ENCODE measurements at regions not wholly inside any gene's neighbourhood (a gene's known extent, or its start where the extent isn't known, plus 50 kb on each side); places are given as distances from the start of the nearest gene placed in this dataset.

DNA sequence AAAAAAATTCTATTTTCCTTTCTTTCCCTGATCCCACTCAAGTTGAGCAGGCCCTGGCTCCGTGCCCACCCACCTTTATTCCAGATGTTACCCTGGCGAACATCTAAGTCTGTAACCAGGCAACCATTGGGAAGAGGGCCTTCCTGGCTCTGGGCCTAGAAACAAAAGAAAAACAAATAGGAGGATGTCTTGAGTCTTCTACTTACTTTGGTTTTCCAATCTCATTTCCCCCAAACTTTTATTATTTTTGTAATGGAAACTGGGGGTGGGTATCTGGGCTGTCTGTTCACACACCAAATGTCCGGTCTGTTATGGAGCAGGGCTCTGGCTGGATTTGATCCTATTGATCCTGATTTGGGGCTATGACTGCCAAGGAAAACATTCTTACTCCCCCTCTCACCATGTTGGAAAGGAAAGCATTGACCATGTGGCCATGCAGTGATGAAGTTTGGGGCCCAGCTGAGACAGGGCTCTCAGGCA, 744.1 kb downstream of the DHX35 start:
- Mint-ChIP-seq H3K27ac (no peak overlapping the region), H3K4me1 (peaks cover 16% of the 10 kb centered on the region), H3K36me3 (no peaks in the 10 kb centered on the region), H3K4me3 (no peak overlapping the region), H3K9me3 (no peaks in the 10 kb centered on the region), H3K27me3 (ENCODE audit: low read depth) (no peaks in the 10 kb centered on the region; the same call in 1 of the 2 replicates)
- POLR2A ChIA-PET = no interaction called here
- DNase-seq (ENCODE audit: low spot score) = no peak
- TF ChIP-seq, protein P1, sequence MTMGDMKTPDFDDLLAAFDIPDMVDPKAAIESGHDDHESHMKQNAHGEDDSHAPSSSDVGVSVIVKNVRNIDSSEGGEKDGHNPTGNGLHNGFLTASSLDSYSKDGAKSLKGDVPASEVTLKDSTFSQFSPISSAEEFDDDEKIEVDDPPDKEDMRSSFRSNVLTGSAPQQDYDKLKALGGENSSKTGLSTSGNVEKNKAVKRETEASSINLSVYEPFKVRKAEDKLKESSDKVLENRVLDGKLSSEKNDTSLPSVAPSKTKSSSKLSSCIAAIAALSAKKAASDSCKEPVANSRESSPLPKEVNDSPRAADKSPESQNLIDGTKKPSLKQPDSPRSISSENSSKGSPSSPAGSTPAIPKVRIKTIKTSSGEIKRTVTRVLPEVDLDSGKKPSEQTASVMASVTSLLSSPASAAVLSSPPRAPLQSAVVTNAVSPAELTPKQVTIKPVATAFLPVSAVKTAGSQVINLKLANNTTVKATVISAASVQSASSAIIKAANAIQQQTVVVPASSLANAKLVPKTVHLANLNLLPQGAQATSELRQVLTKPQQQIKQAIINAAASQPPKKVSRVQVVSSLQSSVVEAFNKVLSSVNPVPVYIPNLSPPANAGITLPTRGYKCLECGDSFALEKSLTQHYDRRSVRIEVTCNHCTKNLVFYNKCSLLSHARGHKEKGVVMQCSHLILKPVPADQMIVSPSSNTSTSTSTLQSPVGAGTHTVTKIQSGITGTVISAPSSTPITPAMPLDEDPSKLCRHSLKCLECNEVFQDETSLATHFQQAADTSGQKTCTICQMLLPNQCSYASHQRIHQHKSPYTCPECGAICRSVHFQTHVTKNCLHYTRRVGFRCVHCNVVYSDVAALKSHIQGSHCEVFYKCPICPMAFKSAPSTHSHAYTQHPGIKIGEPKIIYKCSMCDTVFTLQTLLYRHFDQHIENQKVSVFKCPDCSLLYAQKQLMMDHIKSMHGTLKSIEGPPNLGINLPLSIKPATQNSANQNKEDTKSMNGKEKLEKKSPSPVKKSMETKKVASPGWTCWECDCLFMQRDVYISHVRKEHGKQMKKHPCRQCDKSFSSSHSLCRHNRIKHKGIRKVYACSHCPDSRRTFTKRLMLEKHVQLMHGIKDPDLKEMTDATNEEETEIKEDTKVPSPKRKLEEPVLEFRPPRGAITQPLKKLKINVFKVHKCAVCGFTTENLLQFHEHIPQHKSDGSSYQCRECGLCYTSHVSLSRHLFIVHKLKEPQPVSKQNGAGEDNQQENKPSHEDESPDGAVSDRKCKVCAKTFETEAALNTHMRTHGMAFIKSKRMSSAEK (CRISPR knock-in tag; IDR thresholded peaks at IDR 0.05; ENCODE audit: borderline replicate concordance) = no peak
- TF ChIP-seq TEAD4 (CRISPR knock-in tag; IDR thresholded peaks at IDR 0.05) (no peak), EMX1 (CRISPR knock-in tag; IDR thresholded peaks at IDR 0.05) (no peak)
- TF ChIP-seq, protein P2, sequence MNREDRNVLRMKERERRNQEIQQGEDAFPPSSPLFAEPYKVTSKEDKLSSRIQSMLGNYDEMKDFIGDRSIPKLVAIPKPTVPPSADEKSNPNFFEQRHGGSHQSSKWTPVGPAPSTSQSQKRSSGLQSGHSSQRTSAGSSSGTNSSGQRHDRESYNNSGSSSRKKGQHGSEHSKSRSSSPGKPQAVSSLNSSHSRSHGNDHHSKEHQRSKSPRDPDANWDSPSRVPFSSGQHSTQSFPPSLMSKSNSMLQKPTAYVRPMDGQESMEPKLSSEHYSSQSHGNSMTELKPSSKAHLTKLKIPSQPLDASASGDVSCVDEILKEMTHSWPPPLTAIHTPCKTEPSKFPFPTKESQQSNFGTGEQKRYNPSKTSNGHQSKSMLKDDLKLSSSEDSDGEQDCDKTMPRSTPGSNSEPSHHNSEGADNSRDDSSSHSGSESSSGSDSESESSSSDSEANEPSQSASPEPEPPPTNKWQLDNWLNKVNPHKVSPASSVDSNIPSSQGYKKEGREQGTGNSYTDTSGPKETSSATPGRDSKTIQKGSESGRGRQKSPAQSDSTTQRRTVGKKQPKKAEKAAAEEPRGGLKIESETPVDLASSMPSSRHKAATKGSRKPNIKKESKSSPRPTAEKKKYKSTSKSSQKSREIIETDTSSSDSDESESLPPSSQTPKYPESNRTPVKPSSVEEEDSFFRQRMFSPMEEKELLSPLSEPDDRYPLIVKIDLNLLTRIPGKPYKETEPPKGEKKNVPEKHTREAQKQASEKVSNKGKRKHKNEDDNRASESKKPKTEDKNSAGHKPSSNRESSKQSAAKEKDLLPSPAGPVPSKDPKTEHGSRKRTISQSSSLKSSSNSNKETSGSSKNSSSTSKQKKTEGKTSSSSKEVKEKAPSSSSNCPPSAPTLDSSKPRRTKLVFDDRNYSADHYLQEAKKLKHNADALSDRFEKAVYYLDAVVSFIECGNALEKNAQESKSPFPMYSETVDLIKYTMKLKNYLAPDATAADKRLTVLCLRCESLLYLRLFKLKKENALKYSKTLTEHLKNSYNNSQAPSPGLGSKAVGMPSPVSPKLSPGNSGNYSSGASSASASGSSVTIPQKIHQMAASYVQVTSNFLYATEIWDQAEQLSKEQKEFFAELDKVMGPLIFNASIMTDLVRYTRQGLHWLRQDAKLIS (CRISPR knock-in tag; IDR thresholded peaks at IDR 0.05; ENCODE audit: borderline replicate concordance) = no peak
- TF ChIP-seq, protein P3, sequence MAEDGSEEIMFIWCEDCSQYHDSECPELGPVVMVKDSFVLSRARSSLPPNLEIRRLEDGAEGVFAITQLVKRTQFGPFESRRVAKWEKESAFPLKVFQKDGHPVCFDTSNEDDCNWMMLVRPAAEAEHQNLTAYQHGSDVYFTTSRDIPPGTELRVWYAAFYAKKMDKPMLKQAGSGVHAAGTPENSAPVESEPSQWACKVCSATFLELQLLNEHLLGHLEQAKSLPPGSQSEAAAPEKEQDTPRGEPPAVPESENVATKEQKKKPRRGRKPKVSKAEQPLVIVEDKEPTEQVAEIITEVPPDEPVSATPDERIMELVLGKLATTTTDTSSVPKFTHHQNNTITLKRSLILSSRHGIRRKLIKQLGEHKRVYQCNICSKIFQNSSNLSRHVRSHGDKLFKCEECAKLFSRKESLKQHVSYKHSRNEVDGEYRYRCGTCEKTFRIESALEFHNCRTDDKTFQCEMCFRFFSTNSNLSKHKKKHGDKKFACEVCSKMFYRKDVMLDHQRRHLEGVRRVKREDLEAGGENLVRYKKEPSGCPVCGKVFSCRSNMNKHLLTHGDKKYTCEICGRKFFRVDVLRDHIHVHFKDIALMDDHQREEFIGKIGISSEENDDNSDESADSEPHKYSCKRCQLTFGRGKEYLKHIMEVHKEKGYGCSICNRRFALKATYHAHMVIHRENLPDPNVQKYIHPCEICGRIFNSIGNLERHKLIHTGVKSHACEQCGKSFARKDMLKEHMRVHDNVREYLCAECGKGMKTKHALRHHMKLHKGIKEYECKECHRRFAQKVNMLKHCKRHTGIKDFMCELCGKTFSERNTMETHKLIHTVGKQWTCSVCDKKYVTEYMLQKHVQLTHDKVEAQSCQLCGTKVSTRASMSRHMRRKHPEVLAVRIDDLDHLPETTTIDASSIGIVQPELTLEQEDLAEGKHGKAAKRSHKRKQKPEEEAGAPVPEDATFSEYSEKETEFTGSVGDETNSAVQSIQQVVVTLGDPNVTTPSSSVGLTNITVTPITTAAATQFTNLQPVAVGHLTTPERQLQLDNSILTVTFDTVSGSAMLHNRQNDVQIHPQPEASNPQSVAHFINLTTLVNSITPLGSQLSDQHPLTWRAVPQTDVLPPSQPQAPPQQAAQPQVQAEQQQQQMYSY (CRISPR knock-in tag; IDR thresholded peaks at IDR 0.05) = no peak
- TF ChIP-seq, protein P4, sequence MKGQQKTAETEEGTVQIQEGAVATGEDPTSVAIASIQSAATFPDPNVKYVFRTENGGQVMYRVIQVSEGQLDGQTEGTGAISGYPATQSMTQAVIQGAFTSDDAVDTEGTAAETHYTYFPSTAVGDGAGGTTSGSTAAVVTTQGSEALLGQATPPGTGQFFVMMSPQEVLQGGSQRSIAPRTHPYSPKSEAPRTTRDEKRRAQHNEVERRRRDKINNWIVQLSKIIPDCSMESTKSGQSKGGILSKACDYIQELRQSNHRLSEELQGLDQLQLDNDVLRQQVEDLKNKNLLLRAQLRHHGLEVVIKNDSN (CRISPR knock-in tag; IDR thresholded peaks at IDR 0.05) = no peak
- ATAC-seq = no peak
- CTCF ChIA-PET = no interaction called here

DNA sequence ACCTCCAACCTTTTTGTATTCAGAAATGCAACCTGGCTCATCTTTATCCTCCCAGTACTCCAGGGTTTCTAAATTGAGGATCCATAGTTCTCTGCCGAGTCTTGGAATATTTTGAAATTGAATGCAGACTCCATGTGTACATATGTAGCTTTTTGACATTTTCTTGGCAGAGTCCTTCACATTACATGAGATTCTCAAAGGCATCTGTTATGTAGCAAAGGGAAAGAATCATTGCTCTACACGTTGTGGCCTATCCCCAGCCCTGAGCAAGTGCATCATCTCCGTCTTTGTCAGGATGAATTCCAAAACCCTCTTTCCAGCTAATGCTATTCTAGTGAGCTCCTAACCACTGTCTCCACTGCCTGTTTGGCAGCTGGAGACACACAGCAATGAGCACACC, 742.9 kb downstream of the DHX35 start:
- H3K4me3 Mint-ChIP-seq = no peak overlapping the region
- no peak overlapping the region for H3K27ac Mint-ChIP-seq
- ATAC-seq (no peak), DNase-seq (ENCODE audit: low spot score) (no peak)
- no peaks in the 10 kb centered on the region for H3K36me3 Mint-ChIP-seq
- 0 out of 2 replicates have a peak, but pooled peaks cover 4% of the 10 kb centered on the region for H3K9me3 Mint-ChIP-seq
- peaks cover 18% of the 10 kb centered on the region for H3K4me1 Mint-ChIP-seq
- H3K27me3 Mint-ChIP-seq (ENCODE audit: low read depth) = no peaks in the 10 kb centered on the region; the same call in 1 of the 2 replicates
- ChIA-PET CTCF (no interaction called here), POLR2A (no interaction called here)
- TF ChIP-seq ZBTB21 (CRISPR knock-in tag; IDR thresholded peaks at IDR 0.05; ENCODE audit: borderline replicate concordance) = no peak
- TF ChIP-seq TCF7 (CRISPR knock-in tag; IDR thresholded peaks at IDR 0.05; ENCODE audit: low read depth) = no peak
- TF ChIP-seq, protein P5, sequence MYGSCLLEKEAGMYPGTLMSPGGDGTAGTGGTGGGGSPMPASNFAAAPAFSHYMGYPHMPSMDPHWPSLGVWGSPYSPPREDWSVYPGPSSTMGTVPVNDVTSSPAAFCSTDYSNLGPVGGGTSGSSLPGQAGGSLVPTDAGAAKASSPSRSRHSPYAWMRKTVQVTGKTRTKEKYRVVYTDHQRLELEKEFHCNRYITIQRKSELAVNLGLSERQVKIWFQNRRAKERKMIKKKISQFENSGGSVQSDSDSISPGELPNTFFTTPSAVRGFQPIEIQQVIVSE (CRISPR knock-in tag; IDR thresholded peaks at IDR 0.05; ENCODE audit: borderline replicate concordance) = no peak
- no peak for TF ChIP-seq ZNF138 (CRISPR knock-in tag; conservative IDR thresholded peaks at IDR 0.05)
- TF ChIP-seq, protein P6, sequence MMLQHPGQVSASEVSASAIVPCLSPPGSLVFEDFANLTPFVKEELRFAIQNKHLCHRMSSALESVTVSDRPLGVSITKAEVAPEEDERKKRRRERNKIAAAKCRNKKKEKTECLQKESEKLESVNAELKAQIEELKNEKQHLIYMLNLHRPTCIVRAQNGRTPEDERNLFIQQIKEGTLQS (CRISPR knock-in tag; conservative IDR thresholded peaks at IDR 0.05) = no peak
- TF ChIP-seq NR3C1 (CRISPR knock-in tag; conservative IDR thresholded peaks at IDR 0.05; ENCODE audit: low read depth) = no peak
- TF ChIP-seq FOXJ3 (CRISPR knock-in tag; IDR thresholded peaks at IDR 0.05; ENCODE audit: borderline replicate concordance) = no peak
- no peak for TF ChIP-seq ZNF263 (CRISPR knock-in tag; IDR thresholded peaks at IDR 0.05; ENCODE audit: low read depth)
- TF ChIP-seq, protein P1 (CRISPR knock-in tag; IDR thresholded peaks at IDR 0.05; ENCODE audit: borderline replicate concordance) = no peak
- TF ChIP-seq RORB (CRISPR knock-in tag; IDR thresholded peaks at IDR 0.05) = no peak
- no peak for TF ChIP-seq ATF1 (CRISPR knock-in tag; IDR thresholded peaks at IDR 0.05)

Data from WTC11 (cell line).